HG02885 (cell line): ENCODE measurements at regions not wholly inside any gene's neighbourhood (a gene's known extent, or its start where the extent isn't known, plus 50 kb on each side); places are given as distances from the start of the nearest gene placed in this dataset.

Experiments used
- ATAC-seq: cut with Tn5 transposase; IDR thresholded peaks from one replicate; pipeline ENCODE4 v1.9.1; 2021; ENCODE audit warnings: mild to moderate bottlenecking; ENCODE audit not compliant: unreplicated experiment, poor library complexity

GRCh38 chr12:115085594-115085993, 401.6 kb upstream of the TBX3 start:
- ATAC-seq, result no peak

- ATAC-seq, result no peak
Observed at GRCh38 chr12:115079760-115080159, 395.8 kb upstream of the TBX3 start.

GRCh38 chr12:115078990-115079389, 395.0 kb upstream of the TBX3 start:
- no peak for ATAC-seq

GRCh38 chr12:115078334-115078733, 394.4 kb upstream of the TBX3 start:
- ATAC-seq, result no peak

- ATAC-seq, result no peak
Observed at GRCh38 chr12:115075552-115076170, 391.7 kb upstream of the TBX3 start.

- ATAC-seq, result no peak
Observed at GRCh38 chr12:115074617-115075016, 390.6 kb upstream of the TBX3 start.

- no peak for ATAC-seq
Observed at GRCh38 chr12:115072712-115073111, 388.7 kb upstream of the TBX3 start.

GRCh38 chr12:115070313-115070712, 386.3 kb upstream of the TBX3 start:
- no peak for ATAC-seq

- no peak for ATAC-seq
Observed at GRCh38 chr12:115064296-115064695, 380.3 kb upstream of the TBX3 start.

- no peak for ATAC-seq
Observed at GRCh38 chr12:115062741-115063140, 378.8 kb upstream of the TBX3 start.

GRCh38 chr12:115060477-115061168, 376.6 kb upstream of the TBX3 start:
- no peak for ATAC-seq

GRCh38 chr12:115057445-115057844, 373.5 kb upstream of the TBX3 start:
- ATAC-seq, result no peak

- ATAC-seq, result no peak
Observed at GRCh38 chr12:115051378-115051777, 367.4 kb upstream of the TBX3 start.

GRCh38 chr12:115049614-115050013, 365.6 kb upstream of the TBX3 start:
- ATAC-seq, result no peak

GRCh38 chr12:115046805-115047204, 362.8 kb upstream of the TBX3 start:
- ATAC-seq, result no peak

- ATAC-seq, result no peak
Observed at GRCh38 chr12:115044073-115044472, 360.1 kb upstream of the TBX3 start.

- ATAC-seq, result no peak
Observed at GRCh38 chr12:115043079-115043478, 359.1 kb upstream of the TBX3 start.

GRCh38 chr12:115042341-115042740, 358.4 kb upstream of the TBX3 start:
- no peak for ATAC-seq

GRCh38 chr12:115037830-115038229, 353.9 kb upstream of the TBX3 start:
- no peak for ATAC-seq

- no peak for ATAC-seq
Observed at GRCh38 chr12:115035535-115036107, 351.6 kb upstream of the TBX3 start.

- no peak for ATAC-seq
Observed at GRCh38 chr12:115032521-115032920, 348.5 kb upstream of the TBX3 start.

GRCh38 chr12:115030017-115030416, 346.0 kb upstream of the TBX3 start:
- ATAC-seq, result no peak
